OCI-LY7 (cell line): ENCODE measurements at regions not wholly inside any gene's neighbourhood (a gene's known extent, or its start where the extent isn't known, plus 50 kb on each side); places are given as distances from the start of the nearest gene placed in this dataset.

Experiments used
- BruUV-seq: library from RNA; stranded (reverse); fragments of 400-500 nt; replicated peaks from 2 replicates; lab custom pipeline; 2021; lab: Mats Ljungman, UMichigan
- CTCF ChIA-PET: fragments of 300-600 bp; sonication (Branson Sonifier 250); formaldehyde crosslinking; loops from one replicate; lab custom pipeline; 2022; ENCODE audit warnings: antibody characterized with exemption; ENCODE audit not compliant: unreplicated experiment; lab: Charles Lee
- POLR2A ChIA-PET: fragments of 300-600 bp; sonication (Branson Sonifier 250); formaldehyde crosslinking; loops from one replicate; lab custom pipeline; 2022; ENCODE audit warnings: antibody characterized with exemption; lab: Charles Lee
- DNase-seq: peaks from one replicate; pipeline ENCODE4 v3.0.0-alpha.2; 2015; ENCODE audit warnings: low spot score
- H2AFZ ChIP-seq: fragments of 200-600 bp; sonication (generic), shearing (Covaris generic); 2 replicates; pipeline ENCODE4 v1.6.1; 2014; ENCODE audit warnings: mild to moderate bottlenecking, antibody characterized with exemption, low read length, moderate library complexity
- H3K27ac ChIP-seq: fragments of 200-600 bp; sonication (generic); 2 replicates; pipeline ENCODE4 v1.5.1; 2014; ENCODE audit warnings: mixed run types, low read depth, mild to moderate bottlenecking, moderate library complexity, low read length, inconsistent platforms; ENCODE audit not compliant: poor library complexity, severe bottlenecking
- H3K36me3 ChIP-seq: fragments of 200-600 bp; sonication (generic); 2 replicates; pipeline ENCODE4 v1.6.1; 2014; ENCODE audit warnings: mild to moderate bottlenecking, antibody characterized with exemption, low read length, moderate library complexity, mixed read lengths; ENCODE audit not compliant: insufficient read depth
- H3K4me1 ChIP-seq: fragments of 200-600 bp; sonication (generic); 2 replicates; pipeline ENCODE4 v1.5.1; 2014; ENCODE audit warnings: mild to moderate bottlenecking, low read length; ENCODE audit not compliant: insufficient read depth, poor library complexity, severe bottlenecking
- H3K4me2 ChIP-seq: fragments of 200-600 bp; sonication (generic); 2 replicates; pipeline ENCODE4 v1.6.1; 2014; ENCODE audit warnings: mild to moderate bottlenecking, low read length
- H3K4me3 ChIP-seq: fragments of 200-600 bp; sonication (generic); 2 replicates; pipeline ENCODE4 v1.5.1; 2014; ENCODE audit warnings: mild to moderate bottlenecking, low read depth, low read length; ENCODE audit not compliant: poor library complexity, severe bottlenecking
- H3K79me2 ChIP-seq: fragments of 200-600 bp; sonication (generic); 2 replicates; pipeline ENCODE4 v1.6.1; 2016; ENCODE audit warnings: low read depth, mild to moderate bottlenecking, low read length, moderate library complexity, mixed read lengths; ENCODE audit not compliant: insufficient read depth
- H3K9me2 ChIP-seq: fragments of 200-600 bp; sonication (generic); 2 replicates; pipeline ENCODE4 v1.6.1; 2016; ENCODE audit warnings: mild to moderate bottlenecking, low read length, mixed read lengths; ENCODE audit not compliant: insufficient read depth
- H3K9me3 ChIP-seq: fragments of 200-600 bp; sonication (generic); 2 replicates; pipeline ENCODE4 v1.6.1; 2014; ENCODE audit warnings: mild to moderate bottlenecking, mixed run types, low read length, mixed read lengths
- H4K20me1 ChIP-seq: fragments of 200-600 bp; sonication (generic); 2 replicates; pipeline ENCODE4 v1.6.1; 2014; ENCODE audit warnings: mild to moderate bottlenecking, antibody characterized with exemption, low read length, moderate library complexity, mixed read lengths; ENCODE audit not compliant: insufficient read depth
- EZH2phosphoT487 ChIP-seq: fragments of 200-600 bp; sonication (generic); IDR thresholded peaks from 2 replicates; pipeline ENCODE4 v1.6.1; 2018; ENCODE audit warnings: low read depth, borderline replicate concordance, mild to moderate bottlenecking, mixed run types, antibody characterized with exemption, low read length, moderate library complexity, mixed read lengths
- intact Hi-C: fragments of 100-400 bp; cut with micrococcal nuclease; formaldehyde crosslinking; loops from one replicate; pipeline ENCODE4 v1.10.0; 2022; ENCODE audit not compliant: unreplicated experiment
- TF ChIP-seq, protein P1 (sequence below): fragments of 200-600 bp; sonication (generic); conservative IDR thresholded peaks from 2 replicates; pipeline ENCODE4 v1.5.1; 2014; ENCODE audit warnings: mild to moderate bottlenecking, antibody characterized with exemption, low read length, moderate library complexity, mixed read lengths

DNA sequence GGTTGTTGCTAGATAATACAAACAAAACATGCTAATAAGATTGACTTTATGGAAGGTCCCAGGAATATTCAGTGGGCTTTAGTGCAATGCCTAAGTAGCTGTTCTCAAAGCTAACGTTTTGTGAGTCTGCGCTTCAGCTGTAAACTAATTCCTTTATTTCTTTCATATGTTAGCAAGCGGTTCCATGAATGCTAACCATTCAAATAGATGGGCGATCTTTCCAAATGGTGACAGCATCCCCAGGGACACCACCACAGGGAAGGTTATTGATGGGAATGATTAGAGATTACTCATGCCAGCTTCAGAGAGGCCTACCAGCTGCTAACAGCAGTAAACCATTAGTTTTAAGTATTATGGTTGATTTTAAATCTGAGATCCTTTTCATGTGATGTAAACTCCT lies 405.7 kb upstream of the MCTP2 start:
- ChIA-PET CTCF (no interaction called here), POLR2A (interaction anchor here (0.6 kb wide), 1 partner anchor 35 kb away, joined by 3 read pairs; no protein-coding TSS in a partner anchor)
- intact Hi-C loops: no loop called here
- Histone ChIP-seq H3K9me2 (no peaks in the 10 kb centered on the region), H3K79me2 (no peaks in the 10 kb centered on the region), H3K9me3 (no peaks in the 10 kb centered on the region), H3K4me2 (no peak overlapping the region), H2AFZ (no peak overlapping the region), H3K4me3 (no peak overlapping the region), H3K36me3 (no peaks in the 10 kb centered on the region), H3K27ac (no peak overlapping the region), H4K20me1 (no peaks in the 10 kb centered on the region; the same call in 1 of the 2 replicates), H3K4me1 (no peaks in the 10 kb centered on the region)
- BruUV-seq: no TSS peak
- TF ChIP-seq EZH2phosphoT487: no peak
- TF ChIP-seq, protein P1, sequence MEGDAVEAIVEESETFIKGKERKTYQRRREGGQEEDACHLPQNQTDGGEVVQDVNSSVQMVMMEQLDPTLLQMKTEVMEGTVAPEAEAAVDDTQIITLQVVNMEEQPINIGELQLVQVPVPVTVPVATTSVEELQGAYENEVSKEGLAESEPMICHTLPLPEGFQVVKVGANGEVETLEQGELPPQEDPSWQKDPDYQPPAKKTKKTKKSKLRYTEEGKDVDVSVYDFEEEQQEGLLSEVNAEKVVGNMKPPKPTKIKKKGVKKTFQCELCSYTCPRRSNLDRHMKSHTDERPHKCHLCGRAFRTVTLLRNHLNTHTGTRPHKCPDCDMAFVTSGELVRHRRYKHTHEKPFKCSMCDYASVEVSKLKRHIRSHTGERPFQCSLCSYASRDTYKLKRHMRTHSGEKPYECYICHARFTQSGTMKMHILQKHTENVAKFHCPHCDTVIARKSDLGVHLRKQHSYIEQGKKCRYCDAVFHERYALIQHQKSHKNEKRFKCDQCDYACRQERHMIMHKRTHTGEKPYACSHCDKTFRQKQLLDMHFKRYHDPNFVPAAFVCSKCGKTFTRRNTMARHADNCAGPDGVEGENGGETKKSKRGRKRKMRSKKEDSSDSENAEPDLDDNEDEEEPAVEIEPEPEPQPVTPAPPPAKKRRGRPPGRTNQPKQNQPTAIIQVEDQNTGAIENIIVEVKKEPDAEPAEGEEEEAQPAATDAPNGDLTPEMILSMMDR: no peak
- no peak for DNase-seq

DNA sequence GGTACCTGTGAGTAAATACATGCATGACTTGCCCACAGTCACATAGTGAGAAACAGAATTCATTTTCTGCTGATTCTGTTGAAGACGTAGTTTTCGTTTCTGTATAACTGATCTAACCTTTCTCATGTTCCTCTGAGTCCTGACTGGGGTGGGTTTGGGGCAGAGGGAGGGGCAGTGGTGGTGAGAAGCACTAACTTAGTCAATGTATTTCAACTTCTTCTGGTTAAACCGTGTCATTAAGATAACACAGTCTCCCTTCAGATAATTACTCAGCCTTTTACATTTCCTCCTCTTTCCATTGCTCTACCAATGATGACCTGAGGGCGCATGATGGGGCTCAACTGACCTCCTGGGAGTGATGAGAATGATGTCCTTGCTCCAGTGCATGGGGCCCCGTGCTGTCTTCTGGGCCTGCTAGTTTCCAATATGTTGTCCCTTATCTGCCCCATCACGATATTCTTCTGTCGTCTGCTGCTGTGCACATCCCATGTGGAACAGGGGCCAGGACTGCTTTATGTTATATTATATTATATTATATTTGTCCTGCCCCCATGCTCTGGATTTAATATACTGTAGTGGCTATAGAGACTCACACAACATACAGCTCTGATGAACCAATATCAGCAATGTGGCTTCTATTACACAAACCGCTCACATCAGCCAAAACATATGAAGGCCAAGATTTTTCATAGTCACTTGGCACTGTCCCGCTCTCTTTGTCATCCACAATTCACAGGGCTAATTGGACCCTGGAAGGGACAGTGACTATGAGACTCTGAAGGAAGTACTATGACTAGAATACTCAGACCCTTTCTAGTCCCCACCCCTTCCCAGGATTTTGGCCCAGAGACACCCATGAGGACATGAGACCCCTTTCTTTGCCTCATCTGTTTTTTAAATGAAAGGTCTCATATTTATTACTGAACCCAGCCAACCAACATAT lies 407.1 kb upstream of the MCTP2 start:
- Histone ChIP-seq H3K4me2 (no peak overlapping the region), H3K79me2 (no peaks in the 10 kb centered on the region), H3K4me1 (no peaks in the 10 kb centered on the region), H4K20me1 (no peaks in the 10 kb centered on the region; the same call in 1 of the 2 replicates), H3K9me3 (no peaks in the 10 kb centered on the region), H3K36me3 (no peaks in the 10 kb centered on the region), H3K9me2 (no peaks in the 10 kb centered on the region), H3K27ac (no peak overlapping the region), H2AFZ (no peak overlapping the region), H3K4me3 (no peak overlapping the region)
- intact Hi-C loops: no loop called here
- no peak for TF ChIP-seq EZH2phosphoT487
- TF ChIP-seq, protein P1: no peak
- POLR2A ChIA-PET: no interaction called here
- CTCF ChIA-PET: no interaction called here
- DNase-seq: no peak
- no TSS peak for BruUV-seq

DNA sequence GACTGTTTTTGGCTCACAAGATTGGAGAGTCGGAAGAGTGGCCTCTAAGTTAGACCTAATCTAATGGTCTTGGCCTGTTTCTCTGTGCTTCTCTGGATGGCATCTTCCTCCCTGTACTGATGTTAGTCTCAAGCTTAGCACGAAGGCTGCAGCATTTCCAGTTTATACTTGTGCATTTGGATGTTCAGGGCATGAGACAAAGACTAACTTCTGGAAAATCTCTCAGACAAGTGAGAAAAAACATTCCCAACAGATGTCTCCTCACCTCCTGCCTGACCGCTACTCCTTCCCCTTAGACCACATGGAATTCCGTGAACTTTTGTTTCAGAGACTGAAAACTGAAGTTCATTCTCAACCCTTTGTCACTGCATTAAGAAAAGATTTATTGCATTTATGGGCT lies 410.8 kb upstream of the MCTP2 start:
- H3K79me2 ChIP-seq: no peaks in the 10 kb centered on the region
- H3K4me3 ChIP-seq: no peak overlapping the region
- H3K4me1 ChIP-seq: no peaks in the 10 kb centered on the region
- no peak overlapping the region for H3K27ac ChIP-seq
- H3K9me3 ChIP-seq: no peaks in the 10 kb centered on the region
- no peak for DNase-seq
- no TSS peak for BruUV-seq
- intact Hi-C loops: no loop called here
- no peaks in the 10 kb centered on the region for H3K9me2 ChIP-seq
- POLR2A ChIA-PET: no interaction called here
- H3K36me3 ChIP-seq: no peaks in the 10 kb centered on the region
- no peak overlapping the region for H2AFZ ChIP-seq
- CTCF ChIA-PET: no interaction called here
- H4K20me1 ChIP-seq: no peaks in the 10 kb centered on the region; the same call in 1 of the 2 replicates
- H3K4me2 ChIP-seq: no peak overlapping the region
- TF ChIP-seq, protein P1: no peak
- TF ChIP-seq EZH2phosphoT487: no peak
